ENCODE measurements at regions not wholly inside any gene's neighbourhood (a gene's known extent, or its start where the extent isn't known, plus 50 kb on each side); places are given as distances from the start of the nearest gene placed in this dataset.

DNA sequence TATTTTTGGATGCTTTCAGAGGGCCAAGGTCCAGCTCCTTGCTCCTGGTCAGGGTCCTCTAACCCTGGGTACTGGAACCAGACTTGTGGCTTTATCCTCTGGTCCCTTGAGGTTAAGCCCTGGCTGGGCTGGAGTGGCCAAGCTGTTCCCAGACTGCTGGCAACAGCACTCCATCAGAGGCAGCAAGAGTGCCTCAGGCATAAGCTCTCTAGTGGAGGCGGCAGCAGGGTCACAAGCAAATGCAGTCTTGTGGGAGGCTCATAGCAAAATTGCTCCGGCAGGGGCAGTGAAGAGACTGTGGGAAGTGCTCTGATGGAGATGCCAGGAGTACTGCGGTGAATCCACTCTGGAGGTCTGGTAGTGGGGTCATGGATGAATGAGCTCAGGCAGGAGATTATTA lies 128.9 kb upstream of the OTOS start:
- TF ChIP-seq FOXK2 (IDR thresholded peaks at IDR 0.05) (no peak), TARDBP (IDR thresholded peaks at IDR 0.05) (no peak), BHLHE40 (IDR thresholded peaks at IDR 0.05; ENCODE audit: borderline replicate concordance) (no peak), FOXA1 (IDR thresholded peaks at IDR 0.05) (no peak), FOXM1 (IDR thresholded peaks at IDR 0.05; ENCODE audit: borderline replicate concordance) (no peak), ZNF384 (IDR thresholded peaks at IDR 0.05) (no peak), SP1 (IDR thresholded peaks at IDR 0.05) (no peak)
